Coronary artery (tissue), 2 donors: ENCODE measurements at regions not wholly inside any gene's neighbourhood (a gene's known extent, or its start where the extent isn't known, plus 50 kb on each side); places are given as distances from the start of the nearest gene placed in this dataset.
"Not testable (repeated sequence)": the region's sequence is repeated elsewhere in the genome, so short reads cannot be mapped to it uniquely, and the experiment has no call there.

Experiments
- DNase-seq: peaks from one replicate; pipeline ENCODE4 v3.0.0-alpha.2; 2017; ENCODE audit warnings: low spot score
- H3K27ac ChIP-seq, 2 donors: fragments of 200-600 bp; sonication (generic); one replicate each; pipeline ENCODE4 v1.5.1; 2016 to 2019
- H3K4me3 ChIP-seq: fragments of 200-600 bp; sonication (generic); 2 replicates; pipeline ENCODE4 v1.5.1; 2016; ENCODE audit warnings: mild to moderate bottlenecking, moderate library complexity
- TF ChIP-seq, protein P1 (sequence below): fragments of 200-600 bp; sonication (generic); IDR thresholded peaks from one replicate; pipeline ENCODE4 v1.5.1; 2019; ENCODE audit warnings: antibody characterized with exemption

DNA sequence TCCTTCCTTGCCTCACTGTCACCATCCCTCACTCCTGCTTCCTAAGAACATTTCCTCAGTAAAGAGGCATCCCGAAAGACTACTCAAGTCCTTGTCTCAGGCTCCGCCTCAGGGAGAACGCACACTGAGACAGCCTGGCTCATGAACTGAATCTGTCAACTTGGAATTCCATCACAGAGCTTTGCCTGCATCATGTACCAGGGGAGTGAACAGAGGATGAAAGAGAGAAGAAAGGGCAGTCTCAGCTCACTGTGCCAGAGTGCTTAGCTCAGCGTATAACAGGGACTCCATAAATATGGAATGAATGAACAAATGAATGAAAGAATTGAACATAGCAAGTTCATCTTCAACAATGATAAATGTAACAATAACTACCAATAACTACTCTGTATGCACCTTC lies 68.7 kb upstream of the SLC1A3 start:
- no peak overlapping the region for H3K4me3 ChIP-seq
- no peak overlapping the region for H3K27ac ChIP-seq
- TF ChIP-seq, protein P1, sequence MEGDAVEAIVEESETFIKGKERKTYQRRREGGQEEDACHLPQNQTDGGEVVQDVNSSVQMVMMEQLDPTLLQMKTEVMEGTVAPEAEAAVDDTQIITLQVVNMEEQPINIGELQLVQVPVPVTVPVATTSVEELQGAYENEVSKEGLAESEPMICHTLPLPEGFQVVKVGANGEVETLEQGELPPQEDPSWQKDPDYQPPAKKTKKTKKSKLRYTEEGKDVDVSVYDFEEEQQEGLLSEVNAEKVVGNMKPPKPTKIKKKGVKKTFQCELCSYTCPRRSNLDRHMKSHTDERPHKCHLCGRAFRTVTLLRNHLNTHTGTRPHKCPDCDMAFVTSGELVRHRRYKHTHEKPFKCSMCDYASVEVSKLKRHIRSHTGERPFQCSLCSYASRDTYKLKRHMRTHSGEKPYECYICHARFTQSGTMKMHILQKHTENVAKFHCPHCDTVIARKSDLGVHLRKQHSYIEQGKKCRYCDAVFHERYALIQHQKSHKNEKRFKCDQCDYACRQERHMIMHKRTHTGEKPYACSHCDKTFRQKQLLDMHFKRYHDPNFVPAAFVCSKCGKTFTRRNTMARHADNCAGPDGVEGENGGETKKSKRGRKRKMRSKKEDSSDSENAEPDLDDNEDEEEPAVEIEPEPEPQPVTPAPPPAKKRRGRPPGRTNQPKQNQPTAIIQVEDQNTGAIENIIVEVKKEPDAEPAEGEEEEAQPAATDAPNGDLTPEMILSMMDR, result no peak
- no peak for DNase-seq

DNA sequence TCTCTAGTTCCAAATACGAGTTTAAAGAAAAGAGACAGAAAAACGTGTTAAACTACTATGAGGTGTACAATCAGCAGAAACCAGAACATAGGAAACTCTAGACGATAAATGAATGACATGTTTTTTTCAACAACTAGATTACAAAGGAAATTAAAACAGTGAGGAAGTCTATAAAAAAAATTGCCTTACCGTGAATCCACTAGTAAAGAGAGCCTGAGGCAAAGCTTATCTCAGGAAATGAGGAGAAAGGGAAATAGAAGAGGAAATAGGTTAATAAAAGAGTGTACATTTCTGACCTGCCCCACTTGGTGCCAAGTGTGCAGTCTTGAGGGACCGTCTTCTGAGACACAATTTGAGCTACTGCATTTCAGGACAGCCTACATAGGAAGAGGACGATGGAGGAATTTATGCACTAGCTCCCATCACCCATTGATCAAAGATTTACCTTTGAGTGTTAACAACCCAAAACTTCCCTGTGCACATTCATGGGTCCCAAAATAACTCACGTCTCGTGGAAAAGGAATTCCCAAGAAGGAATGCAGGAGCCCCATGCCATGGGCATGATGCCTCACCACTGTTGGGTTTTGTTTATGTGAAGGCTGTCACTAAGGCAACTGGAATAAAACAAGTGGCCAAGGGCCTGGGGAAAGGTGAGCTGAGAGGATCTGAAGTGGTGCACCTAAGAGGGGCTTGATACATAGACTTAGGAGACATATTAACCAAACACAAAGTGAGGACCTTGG lies 53.6 kb upstream of the SLC1A3 start:
- TF ChIP-seq, protein P1, result no peak
- DNase-seq, result no peak
- Histone ChIP-seq H3K4me3 (no peak overlapping the region), H3K27ac (no peak overlapping the region)

DNA sequence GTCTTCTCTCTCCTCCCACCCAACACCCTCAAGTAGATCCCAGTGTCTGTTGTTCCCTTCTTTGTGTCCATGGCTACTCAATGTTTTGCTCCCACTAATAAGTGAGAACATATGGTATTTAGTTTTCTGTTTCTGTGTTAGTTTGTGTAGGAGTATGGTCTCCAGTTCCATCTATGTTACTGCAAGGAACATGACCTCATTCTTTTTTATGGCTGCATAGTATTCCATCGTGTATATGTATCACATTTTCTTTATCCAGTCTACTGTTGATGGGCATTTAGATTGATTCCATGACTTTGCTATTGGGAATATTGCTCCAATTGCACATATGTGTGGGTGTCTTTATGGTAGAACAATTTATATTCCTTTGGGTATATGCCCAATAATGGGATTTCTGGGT lies 51.4 kb upstream of the SLC1A3 start:
- not testable (repeated sequence) for DNase-seq, H3K27ac ChIP-seq, H3K4me3 ChIP-seq
